Caco-2 (cell line): ENCODE measurements at regions not wholly inside any gene's neighbourhood (a gene's known extent, or its start where the extent isn't known, plus 50 kb on each side); places are given as distances from the start of the nearest gene placed in this dataset.

Experiments used
- BruUV-seq: library from RNA; stranded (reverse); fragments of 400-500 nt; replicated peaks from 2 replicates; lab custom pipeline; 2021; lab: Mats Ljungman, UMichigan
- CTCF ChIA-PET: fragments of 300-600 bp; sonication (Branson Sonifier 250); formaldehyde crosslinking; loops from one replicate; lab custom pipeline; 2022; ENCODE audit warnings: antibody characterized with exemption; lab: Charles Lee
- POLR2A ChIA-PET: fragments of 300-600 bp; sonication (Branson Sonifier 250); formaldehyde crosslinking; loops from one replicate; lab custom pipeline; 2022; ENCODE audit warnings: antibody characterized with exemption; lab: Charles Lee
- DNase-seq, 2 experiments: peaks; one replicate each; pipeline versions ENCODE4 v3.0.0 to v3.0.0-alpha.2; 2020 to 2022
- H3K27me3 ChIP-seq: replicated peaks from 2 replicates; pipeline ENCODE4 v1.6.0; 2011; ENCODE audit warnings: low read length; ENCODE audit not compliant: control insufficient read depth, insufficient read depth
- H3K36me3 ChIP-seq: 2 replicates; pipeline ENCODE4 v1.5.1; 2011; ENCODE audit warnings: low read length; ENCODE audit not compliant: control insufficient read depth, insufficient read depth
- H3K4me1 ChIP-seq: fragments of 250-450 bp; sonication (Bioruptor Pico); 2 replicates; pipeline ENCODE4 v1.5.1; 2020; ENCODE audit warnings: mild to moderate bottlenecking
- H3K4me3 ChIP-seq: 2 replicates; pipeline ENCODE4 v1.5.1; 2011; ENCODE audit warnings: low read depth, mild to moderate bottlenecking, control low read depth, low read length
- H3K9me3 ChIP-seq: fragments of 250-450 bp; sonication (Bioruptor Pico); 2 replicates; pipeline ENCODE4 v1.5.1; 2020; ENCODE audit warnings: mild to moderate bottlenecking, moderate library complexity
- H3K27ac Mint-ChIP-seq: one replicate; pipeline ENCODE4 v1.8.0; 2022; ENCODE audit warnings: mixed read lengths; ENCODE audit not compliant: unreplicated experiment
- H3K27me3 Mint-ChIP-seq: one replicate; pipeline ENCODE4 v1.8.0; 2022; ENCODE audit warnings: mixed read lengths; ENCODE audit not compliant: insufficient read depth, unreplicated experiment
- H3K36me3 Mint-ChIP-seq: one replicate; pipeline ENCODE4 v1.8.0; 2022; ENCODE audit warnings: mild to moderate bottlenecking, mixed read lengths; ENCODE audit not compliant: insufficient read depth, unreplicated experiment
- H3K4me1 Mint-ChIP-seq: one replicate; pipeline ENCODE4 v1.8.0; 2022; ENCODE audit warnings: low read depth, mixed read lengths; ENCODE audit not compliant: unreplicated experiment
- H3K4me3 Mint-ChIP-seq: one replicate; pipeline ENCODE4 v1.8.0; 2022; ENCODE audit warnings: mild to moderate bottlenecking, moderate library complexity, mixed read lengths; ENCODE audit not compliant: unreplicated experiment
- H3K9me3 Mint-ChIP-seq: one replicate; pipeline ENCODE4 v1.8.0; 2022; ENCODE audit warnings: mixed read lengths; ENCODE audit not compliant: unreplicated experiment
- intact Hi-C: fragments of 100-400 bp; cut with micrococcal nuclease; formaldehyde crosslinking; loops from one replicate; pipeline ENCODE4 v1.10.0; 2022; ENCODE audit not compliant: unreplicated experiment
- TF ChIP-seq, protein P1 (sequence below), 2 experiments: fragments of 200-600 bp in 1 of 2; IDR thresholded peaks; 1 replicate in 1 of 2; 2 replicates in 1 of 2; pipeline versions ENCODE4 v1.5.1 to v1.8.0; 2011 to 2022; ENCODE audit warnings: antibody characterized with exemption in 1 of 2, control low read depth in 1 of 2, inconsistent platforms in 1 of 2, low read depth in 1 of 2, low read length in 1 of 2, mild to moderate bottlenecking in 1 of 2, moderate library complexity in 1 of 2; ENCODE audit not compliant: insufficient read depth in 1 of 2, severe bottlenecking in 1 of 2, unreplicated experiment in 1 of 2

DNA sequence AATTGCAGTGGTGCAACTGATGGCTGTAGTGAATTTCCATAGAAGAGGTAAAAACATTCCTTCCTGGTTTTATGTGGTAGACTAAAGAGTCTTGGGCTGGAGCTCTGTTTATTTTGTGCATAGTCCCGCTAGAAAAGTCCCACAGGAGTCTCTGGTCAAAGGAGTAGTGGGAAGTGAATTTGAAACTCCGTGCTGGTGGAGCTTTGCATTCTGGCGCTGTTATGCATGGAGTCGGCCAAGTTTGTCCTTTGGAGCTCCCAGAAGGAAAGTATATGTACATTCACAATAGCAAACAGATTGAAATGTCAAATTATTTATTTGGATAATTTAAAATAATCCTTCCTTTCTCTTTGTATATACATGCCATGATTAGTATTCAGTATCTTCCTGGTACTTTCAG, 296.5 kb downstream of the LMO7 start:
- Mint-ChIP-seq H3K4me1 (no peaks in the 10 kb centered on the region), H3K27ac (no peak overlapping the region), H3K9me3 (no peaks in the 10 kb centered on the region), H3K27me3 (no peaks in the 10 kb centered on the region), H3K36me3 (no peaks in the 10 kb centered on the region), H3K4me3 (no peak overlapping the region)
- no peak overlapping the region for H3K4me3 ChIP-seq
- H3K9me3 ChIP-seq: no peaks in the 10 kb centered on the region
- no TSS peak for BruUV-seq
- DNase-seq: no peak
- ChIA-PET CTCF (no interaction called here), POLR2A (no interaction called here)
- H3K4me1 ChIP-seq: no peaks in the 10 kb centered on the region
- no peaks in the 10 kb centered on the region for H3K36me3 ChIP-seq
- intact Hi-C loops: no loop called here
- no peaks in the 10 kb centered on the region for H3K27me3 ChIP-seq
- TF ChIP-seq, protein P1, sequence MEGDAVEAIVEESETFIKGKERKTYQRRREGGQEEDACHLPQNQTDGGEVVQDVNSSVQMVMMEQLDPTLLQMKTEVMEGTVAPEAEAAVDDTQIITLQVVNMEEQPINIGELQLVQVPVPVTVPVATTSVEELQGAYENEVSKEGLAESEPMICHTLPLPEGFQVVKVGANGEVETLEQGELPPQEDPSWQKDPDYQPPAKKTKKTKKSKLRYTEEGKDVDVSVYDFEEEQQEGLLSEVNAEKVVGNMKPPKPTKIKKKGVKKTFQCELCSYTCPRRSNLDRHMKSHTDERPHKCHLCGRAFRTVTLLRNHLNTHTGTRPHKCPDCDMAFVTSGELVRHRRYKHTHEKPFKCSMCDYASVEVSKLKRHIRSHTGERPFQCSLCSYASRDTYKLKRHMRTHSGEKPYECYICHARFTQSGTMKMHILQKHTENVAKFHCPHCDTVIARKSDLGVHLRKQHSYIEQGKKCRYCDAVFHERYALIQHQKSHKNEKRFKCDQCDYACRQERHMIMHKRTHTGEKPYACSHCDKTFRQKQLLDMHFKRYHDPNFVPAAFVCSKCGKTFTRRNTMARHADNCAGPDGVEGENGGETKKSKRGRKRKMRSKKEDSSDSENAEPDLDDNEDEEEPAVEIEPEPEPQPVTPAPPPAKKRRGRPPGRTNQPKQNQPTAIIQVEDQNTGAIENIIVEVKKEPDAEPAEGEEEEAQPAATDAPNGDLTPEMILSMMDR (IDR thresholded peaks at IDR 0.05; ENCODE audit: insufficient read depth in 1 of 2, low read depth in 1 of 2, low read length in 1 of 2, severe bottlenecking in 1 of 2, unreplicated experiment in 1 of 2): no peak

DNA sequence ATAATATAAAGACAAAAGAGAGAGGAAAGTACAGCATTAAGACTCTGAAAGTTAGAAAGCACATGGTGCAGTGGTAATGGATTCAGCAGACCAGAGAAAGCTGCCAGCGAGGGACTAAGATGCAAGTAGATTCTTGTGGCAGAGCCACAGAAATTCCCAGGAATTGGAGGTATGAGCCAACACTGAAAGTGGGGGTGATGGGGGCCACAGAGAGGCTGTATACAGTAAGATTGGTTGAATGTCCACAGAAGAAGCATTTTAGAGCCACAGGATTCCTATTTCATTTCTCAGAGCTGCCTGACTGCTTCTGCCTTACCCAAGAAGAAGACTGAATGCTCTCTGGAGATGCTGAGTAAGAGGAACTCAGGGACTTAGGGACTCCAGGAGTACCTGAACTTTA, 295.0 kb downstream of the LMO7 start:
- TF ChIP-seq, protein P1 (IDR thresholded peaks at IDR 0.05; ENCODE audit: insufficient read depth in 1 of 2, low read depth in 1 of 2, low read length in 1 of 2, severe bottlenecking in 1 of 2, unreplicated experiment in 1 of 2): no peak
- ChIA-PET POLR2A (no interaction called here), CTCF (no interaction called here)
- no peak overlapping the region for H3K4me3 ChIP-seq
- intact Hi-C loops: no loop called here
- H3K36me3 ChIP-seq: no peaks in the 10 kb centered on the region
- no peaks in the 10 kb centered on the region for H3K4me1 Mint-ChIP-seq
- DNase-seq: no peak
- no peaks in the 10 kb centered on the region for H3K9me3 ChIP-seq
- H3K4me3 Mint-ChIP-seq: no peak overlapping the region
- BruUV-seq: no TSS peak
- H3K27ac Mint-ChIP-seq: no peak overlapping the region
- no peaks in the 10 kb centered on the region for H3K27me3 Mint-ChIP-seq
- H3K27me3 ChIP-seq: no peaks in the 10 kb centered on the region
- no peaks in the 10 kb centered on the region for H3K9me3 Mint-ChIP-seq
- no peaks in the 10 kb centered on the region for H3K4me1 ChIP-seq
- H3K36me3 Mint-ChIP-seq: no peaks in the 10 kb centered on the region

GRCh38 chr13:75929076-75929475, 292.9 kb downstream of the LMO7 start:
- intact Hi-C loops: no loop called here
- DNase-seq: no peak
- TF ChIP-seq, protein P1 (IDR thresholded peaks at IDR 0.05; ENCODE audit: insufficient read depth in 1 of 2, low read depth in 1 of 2, low read length in 1 of 2, severe bottlenecking in 1 of 2, unreplicated experiment in 1 of 2): no peak
- Mint-ChIP-seq H3K4me3 (no peak overlapping the region), H3K36me3 (no peaks in the 10 kb centered on the region), H3K27me3 (no peaks in the 10 kb centered on the region), H3K9me3 (no peaks in the 10 kb centered on the region), H3K4me1 (no peaks in the 10 kb centered on the region), H3K27ac (no peak overlapping the region)
- ChIA-PET POLR2A (no interaction called here), CTCF (no interaction called here)
- Histone ChIP-seq H3K9me3 (no peaks in the 10 kb centered on the region), H3K27me3 (no peaks in the 10 kb centered on the region), H3K4me1 (no peaks in the 10 kb centered on the region), H3K4me3 (no peak overlapping the region), H3K36me3 (no peaks in the 10 kb centered on the region)
- no TSS peak for BruUV-seq
